PC-3 (cell line): ENCODE measurements at regions not wholly inside any gene's neighbourhood (a gene's known extent, or its start where the extent isn't known, plus 50 kb on each side); places are given as distances from the start of the nearest gene placed in this dataset.
"Not testable (repeated sequence)": the region's sequence is repeated elsewhere in the genome, so short reads cannot be mapped to it uniquely, and the experiment has no call there.

Source experiments
- ATAC-seq: fragments of 200-7000 bp; cut with Tn5 transposase; 2 replicates; pipeline ENCODE4 v1.9.1; 2020; ENCODE audit warnings: mild to moderate bottlenecking, moderate library complexity
- BruUV-seq: library from RNA; stranded (reverse); fragments of 400-500 nt; replicated peaks from 2 replicates; lab custom pipeline; 2021; lab: Mats Ljungman, UMichigan
- CTCF ChIA-PET: fragments of 300-600 bp; sonication (Branson Sonifier 250); formaldehyde crosslinking; loops from one replicate; lab custom pipeline; 2022; ENCODE audit warnings: antibody characterized with exemption; lab: Charles Lee
- POLR2A ChIA-PET: fragments of 300-600 bp; sonication (Branson Sonifier 250); formaldehyde crosslinking; loops from one replicate; lab custom pipeline; 2022; ENCODE audit warnings: antibody characterized with exemption; ENCODE audit not compliant: unreplicated experiment; lab: Charles Lee
- DNase-seq: peaks from one replicate; pipeline ENCODE4 v3.0.0-alpha.2; 2015
- H2AFZ ChIP-seq: fragments of 300-600 bp; sonication (generic); 2 replicates; pipeline ENCODE4 v1.6.0; 2016; ENCODE audit warnings: antibody characterized with exemption, low read length
- H3F3A ChIP-seq: fragments of 300-600 bp; sonication (generic); one replicate; pipeline ENCODE4 v1.6.0; 2017; ENCODE audit warnings: antibody characterized with exemption, low read length, control low read depth, mild to moderate bottlenecking; ENCODE audit not compliant: unreplicated experiment
- H3K27ac ChIP-seq: fragments of 300-600 bp; sonication (generic); 2 replicates; pipeline ENCODE4 v1.5.1; 2016; ENCODE audit warnings: mild to moderate bottlenecking, low read length
- H3K27me3 ChIP-seq: fragments of 300-600 bp; sonication (generic); 2 replicates; pipeline ENCODE4 v1.6.1; 2016; ENCODE audit warnings: low read length, mixed read lengths
- H3K36me3 ChIP-seq: fragments of 300-600 bp; sonication (generic); 2 replicates; pipeline ENCODE4 v1.6.1; 2016; ENCODE audit warnings: low read depth, mixed run types, low read length, mixed read lengths
- H3K4me1 ChIP-seq: fragments of 300-600 bp; sonication (generic); 2 replicates; pipeline ENCODE4 v1.5.1; 2016; ENCODE audit warnings: low read length; ENCODE audit not compliant: insufficient read depth
- H3K4me2 ChIP-seq: fragments of 300-600 bp; sonication (generic); 2 replicates; pipeline ENCODE4 v1.6.0; 2016; ENCODE audit warnings: low read length
- H3K4me3 ChIP-seq: fragments of 300-600 bp; sonication (generic); 2 replicates; pipeline ENCODE4 v1.5.1; 2016; ENCODE audit warnings: mild to moderate bottlenecking, low read length, mixed read lengths
- H3K79me2 ChIP-seq: fragments of 300-600 bp; sonication (generic); 2 replicates; pipeline ENCODE4 v1.6.1; 2017; ENCODE audit warnings: low read length, mixed read lengths
- H3K9ac ChIP-seq: fragments of 300-600 bp; sonication (generic); 2 replicates; pipeline ENCODE4 v1.6.0; 2016; ENCODE audit warnings: mild to moderate bottlenecking, low read length
- H3K9me2 ChIP-seq: fragments of 300-600 bp; sonication (generic); replicated peaks from 2 replicates; pipeline ENCODE4 v1.6.1; 2016; ENCODE audit warnings: mixed run types, low read length, mixed read lengths
- H3K9me3 ChIP-seq: fragments of 300-600 bp; sonication (generic); 2 replicates; pipeline ENCODE4 v1.6.1; 2016; ENCODE audit warnings: low read length, mixed read lengths
- H4K20me1 ChIP-seq: fragments of 300-600 bp; sonication (generic); 2 replicates; pipeline ENCODE4 v1.6.1; 2016; ENCODE audit warnings: low read length, mixed read lengths
- CTCF ChIP-seq: fragments of 300-600 bp; sonication (generic); conservative IDR thresholded peaks from 2 replicates; pipeline ENCODE4 v1.5.1; 2017; ENCODE audit warnings: antibody characterized with exemption, low read depth, mild to moderate bottlenecking, low read length
- EZH2 ChIP-seq: fragments of 300-600 bp; sonication (generic); IDR thresholded peaks from one replicate; pipeline ENCODE4 v1.6.1; 2017; ENCODE audit warnings: antibody characterized with exemption, mild to moderate bottlenecking, low read length; ENCODE audit not compliant: unreplicated experiment
- EZH2phosphoT487 ChIP-seq: fragments of 300-600 bp; sonication (generic); IDR thresholded peaks from 2 replicates; pipeline ENCODE4 v1.6.1; 2018; ENCODE audit warnings: mild to moderate bottlenecking, antibody characterized with exemption, low read length, borderline replicate concordance
- intact Hi-C: fragments of 100-400 bp; cut with micrococcal nuclease; formaldehyde crosslinking; loops from 2 replicates; pipeline ENCODE4 v1.9.0; 2023

- Histone ChIP-seq H3K27ac (no peak overlapping the region), H3K27me3 (no peaks in the 10 kb centered on the region), H3K36me3 (no peaks in the 10 kb centered on the region), H4K20me1 (no peaks in the 10 kb centered on the region), H2AFZ (no peak overlapping the region), H3K9me2 (no peaks in the 10 kb centered on the region), H3K79me2 (no peaks in the 10 kb centered on the region), H3F3A (no peaks in the 10 kb centered on the region), H3K9me3 (no peaks in the 10 kb centered on the region), H3K4me3 (no peak overlapping the region), H3K4me1 (no peaks in the 10 kb centered on the region), H3K9ac (no peak overlapping the region), H3K4me2 (no peak overlapping the region)
- no peak for ATAC-seq
- TF ChIP-seq EZH2phosphoT487, result no peak
- no peak for TF ChIP-seq CTCF
- TF ChIP-seq EZH2, result no peak
- no TSS peak for BruUV-seq
- no peak for DNase-seq
- ChIA-PET POLR2A (no interaction called here), CTCF (no interaction called here)
- intact Hi-C loops, result no loop called here
These were observed 324.3 kb upstream of the RORB start for GRCh38 chr9:74172874-74173273.

- H3K79me2 ChIP-seq, result no peaks in the 10 kb centered on the region
- H3K9me3 ChIP-seq, result no peaks in the 10 kb centered on the region
- no peak overlapping the region for H2AFZ ChIP-seq
- intact Hi-C loops, result no loop called here
- DNase-seq, result no peak
- no peaks in the 10 kb centered on the region for H4K20me1 ChIP-seq
- ChIA-PET CTCF (no interaction called here), POLR2A (no interaction called here)
- H3K9me2 ChIP-seq, result no peaks in the 10 kb centered on the region
- H3K36me3 ChIP-seq, result no peaks in the 10 kb centered on the region
- ATAC-seq, result no peak
- no peaks in the 10 kb centered on the region for H3K27me3 ChIP-seq
- TF ChIP-seq CTCF, result no peak
- no peak for TF ChIP-seq EZH2phosphoT487
- TF ChIP-seq EZH2, result no peak
- no TSS peak for BruUV-seq
- H3K4me3 ChIP-seq, result no peak overlapping the region
- H3F3A ChIP-seq, result no peaks in the 10 kb centered on the region
- H3K27ac ChIP-seq, result no peak overlapping the region
- H3K9ac ChIP-seq, result no peak overlapping the region
- no peak overlapping the region for H3K4me2 ChIP-seq
- no peaks in the 10 kb centered on the region for H3K4me1 ChIP-seq
These were observed 323.9 kb upstream of the RORB start for GRCh38 chr9:74173284-74173683.

- ATAC-seq, H3K27me3 ChIP-seq, POLR2A ChIA-PET, H3K36me3 ChIP-seq, H2AFZ ChIP-seq, H3K4me1 ChIP-seq, H3F3A ChIP-seq, H3K9me2 ChIP-seq, H4K20me1 ChIP-seq, H3K4me2 ChIP-seq, DNase-seq, H3K9me3 ChIP-seq, intact Hi-C loops, H3K79me2 ChIP-seq, H3K9ac ChIP-seq, CTCF ChIA-PET, BruUV-seq, H3K4me3 ChIP-seq, H3K27ac ChIP-seq: not testable (repeated sequence)
These were observed 299.4 kb upstream of the RORB start for GRCh38 chr9:74197771-74198170.
